ENCODE measurements at regions not wholly inside any gene's neighbourhood (a gene's known extent, or its start where the extent isn't known, plus 50 kb on each side); places are given as distances from the start of the nearest gene placed in this dataset.

- Mint-ChIP-seq H3K4me3 (no peak overlapping the region), H3K4me1 (ENCODE audit: unreplicated experiment) (no peaks in the 10 kb centered on the region), H3K36me3 (no peaks in the 10 kb centered on the region), H3K27me3 (no peaks in the 10 kb centered on the region), H3K27ac (no peak overlapping the region), H3K9me3 (no peaks in the 10 kb centered on the region)
- DNase-seq (ENCODE audit: extremely low spot score, unreplicated experiment): no peak
- no peak for TF ChIP-seq CTCF (conservative IDR thresholded peaks at IDR 0.05)
Measured at GRCh38 chr4:144456196-144456595, 189.8 kb upstream of the HHIP start.

- no peak for DNase-seq (ENCODE audit: extremely low spot score, unreplicated experiment)
- no peaks in the 10 kb centered on the region for H3K27me3 Mint-ChIP-seq
- H3K4me3 Mint-ChIP-seq: no peak overlapping the region
- no peak overlapping the region for H3K27ac Mint-ChIP-seq
- TF ChIP-seq CTCF (conservative IDR thresholded peaks at IDR 0.05): no peak
- no peaks in the 10 kb centered on the region for H3K9me3 Mint-ChIP-seq
- no peaks in the 10 kb centered on the region for H3K36me3 Mint-ChIP-seq
- H3K4me1 Mint-ChIP-seq (ENCODE audit: unreplicated experiment): no peaks in the 10 kb centered on the region
Measured at GRCh38 chr4:144461906-144462305, 184.1 kb upstream of the HHIP start.

- Mint-ChIP-seq H3K27ac (no peak overlapping the region), H3K4me1 (ENCODE audit: unreplicated experiment) (no peaks in the 10 kb centered on the region), H3K9me3 (no peaks in the 10 kb centered on the region), H3K4me3 (no peak overlapping the region), H3K36me3 (no peaks in the 10 kb centered on the region), H3K27me3 (no peaks in the 10 kb centered on the region)
- DNase-seq (ENCODE audit: extremely low spot score, unreplicated experiment): no peak
- TF ChIP-seq CTCF (conservative IDR thresholded peaks at IDR 0.05): no peak
Measured at GRCh38 chr4:144463236-144463635, 182.7 kb upstream of the HHIP start.

GRCh38 chr4:144463896-144464295, 182.1 kb upstream of the HHIP start:
- H3K27ac Mint-ChIP-seq: no peak overlapping the region
- no peak overlapping the region for H3K4me3 Mint-ChIP-seq
- H3K9me3 Mint-ChIP-seq: no peaks in the 10 kb centered on the region

GRCh38 chr4:144465546-144465945, 180.4 kb upstream of the HHIP start:
- H3K4me1 Mint-ChIP-seq (ENCODE audit: unreplicated experiment): no peaks in the 10 kb centered on the region
- H3K36me3 Mint-ChIP-seq: no peaks in the 10 kb centered on the region
- no peak for TF ChIP-seq CTCF (conservative IDR thresholded peaks at IDR 0.05)
- H3K9me3 Mint-ChIP-seq: no peaks in the 10 kb centered on the region
- no peak overlapping the region for H3K4me3 Mint-ChIP-seq
- no peak for DNase-seq (ENCODE audit: extremely low spot score, unreplicated experiment)
- H3K27me3 Mint-ChIP-seq: no peaks in the 10 kb centered on the region
- no peak overlapping the region for H3K27ac Mint-ChIP-seq

More at GRCh38 chr4:144463896-144464295, 182.1 kb upstream of the HHIP start:
- Mint-ChIP-seq H3K36me3 (no peaks in the 10 kb centered on the region), H3K27me3 (no peaks in the 10 kb centered on the region), H3K4me1 (ENCODE audit: unreplicated experiment) (no peaks in the 10 kb centered on the region)
- DNase-seq (ENCODE audit: extremely low spot score, unreplicated experiment): no peak
- no peak for TF ChIP-seq CTCF (conservative IDR thresholded peaks at IDR 0.05)

- Mint-ChIP-seq H3K4me1 (ENCODE audit: unreplicated experiment) (no peaks in the 10 kb centered on the region), H3K9me3 (peaks cover 4% of the 10 kb centered on the region)
Measured at GRCh38 chr4:144480068-144480467, 165.9 kb upstream of the HHIP start.

More at GRCh38 chr4:144480068-144480467, 165.9 kb upstream of the HHIP start:
- no peak for DNase-seq (ENCODE audit: extremely low spot score, unreplicated experiment)
- Mint-ChIP-seq H3K27ac (no peak overlapping the region), H3K4me3 (no peak overlapping the region), H3K27me3 (no peaks in the 10 kb centered on the region), H3K36me3 (peaks cover 3% of the 10 kb centered on the region)
- TF ChIP-seq CTCF (conservative IDR thresholded peaks at IDR 0.05): no peak

All from type B pancreatic cell (in vitro differentiated cells).